Nephron progenitor cell (in vitro differentiated cells): ENCODE measurements at regions not wholly inside any gene's neighbourhood (a gene's known extent, or its start where the extent isn't known, plus 50 kb on each side); places are given as distances from the start of the nearest gene placed in this dataset.
"Not testable (repeated sequence)": the region's sequence is repeated elsewhere in the genome, so short reads cannot be mapped to it uniquely, and the experiment has no call there.

Source experiments
- DNase-seq: peaks from one replicate; pipeline ENCODE4 v3.0.0; 2021
- H3K27ac Mint-ChIP-seq: 2 replicates; pipeline ENCODE4 v1.8.0; 2021; ENCODE audit warnings: mild to moderate bottlenecking, moderate library complexity, mixed read lengths
- H3K27me3 Mint-ChIP-seq: 2 replicates; pipeline ENCODE4 v1.8.0; 2021; ENCODE audit warnings: mild to moderate bottlenecking, low read depth, mixed read lengths; ENCODE audit not compliant: poor library complexity
- H3K36me3 Mint-ChIP-seq: 2 replicates; pipeline ENCODE4 v1.8.0; 2021; ENCODE audit warnings: low read depth, mixed read lengths
- H3K4me1 Mint-ChIP-seq: 2 replicates; pipeline ENCODE4 v1.8.0; 2021; ENCODE audit warnings: mixed read lengths
- H3K4me3 Mint-ChIP-seq: 2 replicates; pipeline ENCODE4 v1.8.0; 2021; ENCODE audit warnings: mild to moderate bottlenecking, moderate library complexity, mixed read lengths
- H3K9me3 Mint-ChIP-seq: 2 replicates; pipeline ENCODE4 v1.8.0; 2021; ENCODE audit warnings: mild to moderate bottlenecking, moderate library complexity, mixed read lengths
- TF ChIP-seq, protein P1 (sequence below): fragments of 200-600 bp; sonication (generic); IDR thresholded peaks from 2 replicates; pipeline ENCODE4 v1.5.0; 2021; ENCODE audit warnings: antibody characterized with exemption

DNA sequence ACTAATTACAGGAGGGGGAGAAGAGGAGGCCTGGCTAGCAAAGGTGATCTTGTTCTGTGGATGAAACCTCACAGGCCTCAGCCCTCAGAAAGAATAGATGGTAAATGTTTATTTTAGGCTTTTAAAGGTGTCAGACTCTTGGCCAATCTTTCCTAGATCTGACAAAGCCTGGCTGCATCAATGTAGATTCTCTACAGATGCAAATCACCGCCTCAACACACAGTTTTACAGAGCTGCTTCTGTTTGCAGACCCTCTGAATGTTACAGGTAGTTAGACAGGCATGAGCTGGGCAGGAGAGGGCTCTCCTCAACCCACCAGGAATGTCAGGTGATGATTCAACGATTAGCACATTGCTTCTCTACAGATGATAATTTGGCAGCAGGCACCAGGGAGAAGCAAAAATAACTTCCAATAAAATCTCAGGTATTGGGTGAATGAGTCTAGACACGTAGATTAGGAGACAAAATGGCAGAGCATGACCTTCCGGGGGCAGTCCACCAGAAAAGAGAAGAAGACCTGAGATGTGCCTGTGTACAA lies 105.4 kb upstream of the VANGL1 start:
- TF ChIP-seq, protein P1, sequence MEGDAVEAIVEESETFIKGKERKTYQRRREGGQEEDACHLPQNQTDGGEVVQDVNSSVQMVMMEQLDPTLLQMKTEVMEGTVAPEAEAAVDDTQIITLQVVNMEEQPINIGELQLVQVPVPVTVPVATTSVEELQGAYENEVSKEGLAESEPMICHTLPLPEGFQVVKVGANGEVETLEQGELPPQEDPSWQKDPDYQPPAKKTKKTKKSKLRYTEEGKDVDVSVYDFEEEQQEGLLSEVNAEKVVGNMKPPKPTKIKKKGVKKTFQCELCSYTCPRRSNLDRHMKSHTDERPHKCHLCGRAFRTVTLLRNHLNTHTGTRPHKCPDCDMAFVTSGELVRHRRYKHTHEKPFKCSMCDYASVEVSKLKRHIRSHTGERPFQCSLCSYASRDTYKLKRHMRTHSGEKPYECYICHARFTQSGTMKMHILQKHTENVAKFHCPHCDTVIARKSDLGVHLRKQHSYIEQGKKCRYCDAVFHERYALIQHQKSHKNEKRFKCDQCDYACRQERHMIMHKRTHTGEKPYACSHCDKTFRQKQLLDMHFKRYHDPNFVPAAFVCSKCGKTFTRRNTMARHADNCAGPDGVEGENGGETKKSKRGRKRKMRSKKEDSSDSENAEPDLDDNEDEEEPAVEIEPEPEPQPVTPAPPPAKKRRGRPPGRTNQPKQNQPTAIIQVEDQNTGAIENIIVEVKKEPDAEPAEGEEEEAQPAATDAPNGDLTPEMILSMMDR: no peak
- H3K9me3 Mint-ChIP-seq: peaks cover 19% of the 10 kb centered on the region
- no peak overlapping the region for H3K27ac Mint-ChIP-seq
- no peak overlapping the region for H3K4me3 Mint-ChIP-seq
- peaks cover 16% of the 10 kb centered on the region for H3K4me1 Mint-ChIP-seq
- peaks cover 20% of the 10 kb centered on the region for H3K27me3 Mint-ChIP-seq
- no peak for DNase-seq
- no peaks in the 10 kb centered on the region for H3K36me3 Mint-ChIP-seq

DNA sequence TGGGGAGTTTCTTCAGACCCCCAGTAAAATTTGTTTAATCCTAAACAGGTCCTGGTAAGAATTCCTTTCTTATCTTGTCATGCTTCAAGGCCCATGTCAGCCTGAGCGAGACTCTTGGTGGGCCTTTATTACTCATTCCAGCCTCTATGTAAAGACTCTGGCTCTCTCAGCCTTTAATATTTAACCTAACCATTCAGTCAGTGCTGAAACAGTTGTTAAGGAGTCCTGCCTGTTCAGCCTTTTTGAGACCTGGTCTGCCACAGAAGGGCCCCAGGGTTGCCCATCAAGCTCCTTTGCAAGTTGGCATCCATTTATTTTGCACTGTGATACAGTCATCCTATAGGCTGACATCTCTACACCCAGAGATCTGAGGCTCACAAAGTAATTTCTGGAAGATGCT lies 107.7 kb upstream of the VANGL1 start:
- H3K4me1 Mint-ChIP-seq: peaks cover 20% of the 10 kb centered on the region
- TF ChIP-seq, protein P1: no peak
- DNase-seq: no peak
- H3K9me3 Mint-ChIP-seq: peaks cover 15% of the 10 kb centered on the region
- H3K36me3 Mint-ChIP-seq: no peaks in the 10 kb centered on the region
- H3K4me3 Mint-ChIP-seq: no peak overlapping the region
- H3K27me3 Mint-ChIP-seq: peaks cover 10% of the 10 kb centered on the region
- no peak overlapping the region for H3K27ac Mint-ChIP-seq

DNA sequence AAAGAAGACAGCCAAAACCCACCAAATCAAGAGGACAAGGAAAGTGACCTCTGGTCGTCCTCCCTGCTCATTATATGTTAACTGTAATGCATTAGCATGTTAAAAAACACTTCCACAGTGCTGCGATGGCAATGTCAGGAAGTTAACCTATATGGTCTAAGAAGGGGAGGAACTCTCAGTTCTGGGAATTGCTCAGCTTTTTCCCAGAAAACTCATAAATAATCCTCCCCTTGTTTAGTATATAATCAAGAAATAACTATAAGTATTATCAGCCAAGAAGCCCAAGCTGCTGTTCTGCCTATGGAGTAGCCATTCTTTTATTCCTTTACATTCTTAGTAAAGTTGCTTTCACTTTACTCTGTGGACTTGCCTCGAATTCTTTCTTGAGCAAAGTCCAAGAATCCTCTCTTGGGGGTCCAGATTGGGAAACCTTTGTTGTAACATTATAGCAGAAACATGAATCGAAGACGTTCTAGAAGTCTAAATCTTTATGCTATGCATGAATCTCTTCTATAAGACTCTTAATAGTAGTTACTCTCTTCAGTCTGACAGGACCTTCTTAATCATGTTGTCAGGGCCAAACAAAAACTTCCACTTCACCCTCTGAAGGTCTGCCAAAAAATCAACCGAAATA lies 110.0 kb upstream of the VANGL1 start:
- TF ChIP-seq, protein P1: no peak
- peaks cover 4% of the 10 kb centered on the region for H3K27me3 Mint-ChIP-seq
- H3K36me3 Mint-ChIP-seq: no peaks in the 10 kb centered on the region
- no peak overlapping the region for H3K4me3 Mint-ChIP-seq
- H3K4me1 Mint-ChIP-seq: peaks cover 34% of the 10 kb centered on the region
- peaks cover 15% of the 10 kb centered on the region for H3K9me3 Mint-ChIP-seq
- no peak for DNase-seq
- H3K27ac Mint-ChIP-seq: peak overlapping the region; percentile 10

DNA sequence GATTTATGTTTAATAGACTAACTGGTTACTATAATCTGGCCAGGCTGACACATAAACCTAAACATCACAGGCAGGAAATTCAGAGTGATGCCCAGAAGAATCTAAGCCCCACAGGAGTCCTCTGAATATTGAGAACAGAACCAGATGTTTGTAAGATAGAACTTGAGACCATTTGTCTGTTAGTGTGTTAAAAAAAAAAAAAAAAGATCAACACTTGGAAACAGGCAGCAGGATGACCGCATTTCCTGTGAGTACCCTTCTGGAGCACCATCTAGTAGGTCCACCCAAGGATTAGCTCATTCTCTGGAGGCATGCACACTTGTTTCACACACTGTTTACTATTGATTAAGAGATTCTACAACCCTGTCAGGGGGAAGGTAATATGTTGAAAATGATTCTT lies 111.4 kb upstream of the VANGL1 start:
- Mint-ChIP-seq H3K9me3 (peaks cover 15% of the 10 kb centered on the region), H3K36me3 (no peaks in the 10 kb centered on the region), H3K4me1 (peaks cover 34% of the 10 kb centered on the region), H3K4me3 (no peak overlapping the region), H3K27ac (no peak overlapping the region), H3K27me3 (peaks cover 4% of the 10 kb centered on the region)
- TF ChIP-seq, protein P1: no peak
- no peak for DNase-seq

DNA sequence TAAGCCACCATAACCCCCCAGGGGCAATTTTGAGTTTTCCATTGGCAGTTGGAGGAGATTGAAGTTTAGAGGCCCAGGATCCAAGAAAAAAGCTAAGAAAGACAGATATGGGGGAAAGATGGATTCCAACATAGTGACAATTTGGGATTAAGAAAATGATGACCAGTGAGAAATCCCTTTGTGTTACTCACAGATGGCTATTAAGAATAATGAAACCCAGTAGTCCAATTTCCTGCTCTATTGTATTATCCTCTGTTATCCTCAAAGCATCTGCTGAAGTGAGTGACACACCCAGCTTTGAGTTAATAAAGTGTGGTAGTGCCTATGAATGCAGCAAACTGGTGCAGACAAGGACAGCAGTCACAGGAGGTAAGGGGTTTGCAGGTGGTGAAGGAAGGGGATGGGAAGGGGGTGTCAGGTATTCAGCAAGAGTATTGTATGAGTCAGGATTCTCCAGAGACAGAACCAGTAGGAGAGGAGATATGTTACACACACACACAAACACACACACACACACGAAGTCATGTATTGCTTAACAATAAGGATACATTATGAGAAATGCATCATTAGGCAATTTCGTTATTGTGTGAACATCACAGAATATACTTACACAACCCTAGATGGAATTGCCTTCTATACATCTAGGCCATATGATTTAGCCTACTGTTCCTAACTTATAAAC lies 112.4 kb upstream of the VANGL1 start:
- peaks cover 4% of the 10 kb centered on the region for H3K27me3 Mint-ChIP-seq
- H3K4me3 Mint-ChIP-seq: no peak overlapping the region
- H3K9me3 Mint-ChIP-seq: peaks cover 8% of the 10 kb centered on the region
- no peak for DNase-seq
- no peaks in the 10 kb centered on the region for H3K36me3 Mint-ChIP-seq
- no peak overlapping the region for H3K27ac Mint-ChIP-seq
- H3K4me1 Mint-ChIP-seq: peaks cover 34% of the 10 kb centered on the region
- TF ChIP-seq, protein P1: no peak

DNA sequence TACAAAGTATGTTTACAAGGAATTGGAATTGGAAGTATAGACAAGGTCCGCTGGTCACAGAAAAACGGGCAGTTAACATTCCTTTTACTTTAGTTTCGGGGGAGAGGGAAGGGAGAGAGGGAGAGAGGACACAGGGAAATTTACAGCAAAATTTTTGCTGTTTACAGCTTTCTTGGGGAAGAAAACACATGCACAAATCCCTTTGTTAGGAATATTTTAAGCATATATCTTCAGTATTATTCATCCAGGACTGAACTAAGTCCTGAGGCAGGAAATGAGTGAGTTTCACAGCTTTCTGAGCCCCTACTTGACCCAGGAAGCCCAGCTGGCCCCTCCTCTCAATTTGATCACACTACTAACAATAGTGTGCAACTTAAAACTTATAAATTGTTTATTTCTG lies 113.4 kb upstream of the VANGL1 start:
- H3K36me3 Mint-ChIP-seq, DNase-seq, H3K9me3 Mint-ChIP-seq, H3K27me3 Mint-ChIP-seq: not testable (repeated sequence)
- Mint-ChIP-seq H3K4me1 (peaks cover 34% of the 10 kb centered on the region), H3K27ac (peak overlapping the region; percentile 77), H3K4me3 (peak overlapping the region; percentile 43)
